DOHH2 (cell line): ENCODE measurements at regions not wholly inside any gene's neighbourhood (a gene's known extent, or its start where the extent isn't known, plus 50 kb on each side); places are given as distances from the start of the nearest gene placed in this dataset.

Experiments used
- H3F3A ChIP-seq: fragments of 200-600 bp; sonication (generic), shearing (Covaris generic); 2 replicates; pipeline ENCODE4 v1.6.0; 2016; ENCODE audit warnings: antibody characterized with exemption, mild to moderate bottlenecking; ENCODE audit not compliant: control insufficient read depth, insufficient read depth
- H3K27ac ChIP-seq: fragments of 200-600 bp; sonication (generic); 2 replicates; pipeline ENCODE4 v1.5.1; 2014; ENCODE audit warnings: low read depth, mild to moderate bottlenecking, low read length, moderate library complexity
- H3K27me3 ChIP-seq: fragments of 200-600 bp; sonication (generic); 2 replicates; pipeline ENCODE4 v1.6.1; 2014; ENCODE audit warnings: mild to moderate bottlenecking, low read length, mixed read lengths; ENCODE audit not compliant: control insufficient read depth
- H3K36me3 ChIP-seq: fragments of 200-600 bp; sonication (generic); 2 replicates; pipeline ENCODE4 v1.6.1; 2014; ENCODE audit warnings: mild to moderate bottlenecking, low read length, moderate library complexity, mixed read lengths; ENCODE audit not compliant: control insufficient read depth
- H3K4me1 ChIP-seq: fragments of 200-600 bp; sonication (generic); 2 replicates; pipeline ENCODE4 v1.6.1; 2014; ENCODE audit warnings: mild to moderate bottlenecking, low read length, mixed read lengths; ENCODE audit not compliant: control insufficient read depth
- H3K4me2 ChIP-seq: fragments of 200-600 bp; sonication (generic); 2 replicates; pipeline ENCODE4 v1.6.0; 2014; ENCODE audit warnings: mild to moderate bottlenecking, low read length, moderate library complexity
- H3K4me3 ChIP-seq: fragments of 200-600 bp; sonication (generic); 2 replicates; pipeline ENCODE4 v1.5.1; 2014; ENCODE audit warnings: mild to moderate bottlenecking, low read length, mixed read lengths
- H3K79me2 ChIP-seq: fragments of 200-600 bp; sonication (generic); 2 replicates; pipeline ENCODE4 v1.6.1; 2014; ENCODE audit warnings: mild to moderate bottlenecking, low read length, mixed read lengths; ENCODE audit not compliant: control insufficient read depth
- H3K9me2 ChIP-seq: fragments of 200-600 bp; sonication (generic); replicated peaks from 2 replicates; pipeline ENCODE4 v1.6.1; 2014; ENCODE audit warnings: mild to moderate bottlenecking, low read length, mixed read lengths; ENCODE audit not compliant: control insufficient read depth
- H3K9me3 ChIP-seq: fragments of 200-600 bp; sonication (generic); 2 replicates; pipeline ENCODE4 v1.6.1; 2014; ENCODE audit warnings: antibody characterized with exemption, low read length, mixed read lengths; ENCODE audit not compliant: control insufficient read depth, insufficient read depth
- H4K20me1 ChIP-seq: fragments of 200-600 bp; sonication (generic); 2 replicates; pipeline ENCODE4 v1.6.0; 2014; ENCODE audit warnings: low read depth, mild to moderate bottlenecking, antibody characterized with exemption, low read length, moderate library complexity; ENCODE audit not compliant: control insufficient read depth, insufficient read depth
- CTCF ChIP-seq: fragments of 200-600 bp; sonication (generic); IDR thresholded peaks from one replicate; pipeline ENCODE4 v1.5.1; 2014; ENCODE audit warnings: antibody characterized with exemption, mild to moderate bottlenecking, low read depth, low read length; ENCODE audit not compliant: poor library complexity, severe bottlenecking
- EZH2phosphoT487 ChIP-seq: fragments of 200-600 bp; sonication (generic); IDR thresholded peaks from 2 replicates; pipeline ENCODE4 v1.6.1; 2017; ENCODE audit warnings: borderline replicate concordance, mild to moderate bottlenecking, antibody characterized with exemption, low read length, moderate library complexity, mixed read lengths

- no peaks in the 10 kb centered on the region for H3K36me3 ChIP-seq
- no peaks in the 10 kb centered on the region for H4K20me1 ChIP-seq
- TF ChIP-seq CTCF (no peak), EZH2phosphoT487 (no peak)
- no peak overlapping the region for H3K27ac ChIP-seq
- H3K9me2 ChIP-seq = no peaks in the 10 kb centered on the region
- H3K79me2 ChIP-seq = no peaks in the 10 kb centered on the region
- H3K27me3 ChIP-seq = no peaks in the 10 kb centered on the region; the same call in 1 of the 2 replicates
- no peaks in the 10 kb centered on the region for H3F3A ChIP-seq
- no peaks in the 10 kb centered on the region for H3K4me1 ChIP-seq
- H3K4me2 ChIP-seq = no peak overlapping the region
- no peak overlapping the region for H3K4me3 ChIP-seq
- H3K9me3 ChIP-seq = no peaks in the 10 kb centered on the region
These were observed 54.4 kb upstream of the PCBD1 start for GRCh38 chr10:70942725-70943124.

GRCh38 chr10:70943249-70943648 lies 54.9 kb upstream of the PCBD1 start:
- Histone ChIP-seq H3K79me2 (no peaks in the 10 kb centered on the region), H3K4me3 (no peak overlapping the region), H4K20me1 (no peaks in the 10 kb centered on the region), H3K9me2 (no peaks in the 10 kb centered on the region), H3K9me3 (no peaks in the 10 kb centered on the region), H3K4me2 (no peak overlapping the region), H3K27ac (no peak overlapping the region), H3K36me3 (no peaks in the 10 kb centered on the region), H3K4me1 (no peaks in the 10 kb centered on the region), H3F3A (no peaks in the 10 kb centered on the region), H3K27me3 (no peaks in the 10 kb centered on the region; the same call in 1 of the 2 replicates)
- no peak for TF ChIP-seq EZH2phosphoT487
- TF ChIP-seq CTCF = no peak

- no peaks in the 10 kb centered on the region for H3K9me2 ChIP-seq
- TF ChIP-seq EZH2phosphoT487 (no peak), CTCF (no peak)
- H3K4me3 ChIP-seq = no peak overlapping the region
- no peaks in the 10 kb centered on the region for H3K4me1 ChIP-seq
- no peaks in the 10 kb centered on the region for H4K20me1 ChIP-seq
- no peaks in the 10 kb centered on the region for H3K36me3 ChIP-seq
- no peaks in the 10 kb centered on the region for H3K79me2 ChIP-seq
- no peaks in the 10 kb centered on the region; the same call in 1 of the 2 replicates for H3K27me3 ChIP-seq
- H3K9me3 ChIP-seq = no peaks in the 10 kb centered on the region
- H3K4me2 ChIP-seq = no peak overlapping the region
- no peaks in the 10 kb centered on the region for H3F3A ChIP-seq
- H3K27ac ChIP-seq = no peak overlapping the region
These were observed 55.6 kb upstream of the PCBD1 start for GRCh38 chr10:70943841-70944466.
